Activated CD4-positive, alpha-beta T cell treated with anti-CD3 and anti-CD28 coated beads, Interleukin-2, amount 50 U/mL, for 24 hours (primary cell): ENCODE measurements at regions not wholly inside any gene's neighbourhood (a gene's known extent, or its start where the extent isn't known, plus 50 kb on each side); places are given as distances from the start of the nearest gene placed in this dataset.
"Not testable (repeated sequence)": the region's sequence is repeated elsewhere in the genome, so short reads cannot be mapped to it uniquely, and the experiment has no call there.

Experiments used
- DNase-seq, 2 donors: peaks; one replicate each; pipeline ENCODE4 v3.0.0-alpha.2; 2020; ENCODE audit warnings: low read depth in 1 of 2, low spot score in 1 of 2

DNA sequence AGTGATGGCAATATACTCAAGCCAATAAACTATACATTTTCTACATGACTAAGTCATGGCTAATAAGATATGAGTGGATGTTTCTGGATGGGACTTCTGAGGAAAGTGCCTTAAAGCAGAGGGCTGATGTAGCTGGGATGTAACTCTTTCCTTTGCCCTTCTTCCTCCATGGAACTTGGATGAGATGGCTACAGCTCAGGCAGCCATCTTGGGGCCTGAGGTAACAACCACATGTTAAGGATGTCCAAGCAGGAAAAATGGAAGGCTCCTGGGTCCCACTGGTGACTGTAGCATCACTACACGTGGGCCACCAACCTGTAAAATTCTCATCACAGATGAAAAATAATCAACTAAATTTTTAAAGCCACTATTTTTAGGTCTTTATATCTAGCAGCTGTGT is 54.4 kb upstream of the GRIP1 start:
- DNase-seq: no peak

DNA sequence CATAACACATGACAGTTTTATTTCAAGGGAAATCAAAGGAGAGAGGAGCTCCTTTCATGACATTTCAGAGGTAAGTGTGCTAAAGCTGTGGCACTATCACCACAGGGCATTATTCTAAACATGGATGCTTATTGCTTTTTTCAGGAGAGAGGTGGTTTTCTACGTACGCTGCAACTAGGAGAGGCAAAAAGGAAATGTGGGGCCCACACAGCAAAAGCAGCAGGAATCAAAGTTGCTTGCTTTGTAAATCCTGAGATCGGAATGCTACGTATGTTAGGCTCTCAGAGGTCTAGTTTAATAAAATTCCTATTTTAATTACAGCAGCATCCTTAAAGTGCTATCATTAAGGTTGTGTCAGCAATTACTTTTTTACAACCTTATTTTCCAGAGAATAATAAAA is 55.0 kb upstream of the GRIP1 start:
- no peak for DNase-seq

DNA sequence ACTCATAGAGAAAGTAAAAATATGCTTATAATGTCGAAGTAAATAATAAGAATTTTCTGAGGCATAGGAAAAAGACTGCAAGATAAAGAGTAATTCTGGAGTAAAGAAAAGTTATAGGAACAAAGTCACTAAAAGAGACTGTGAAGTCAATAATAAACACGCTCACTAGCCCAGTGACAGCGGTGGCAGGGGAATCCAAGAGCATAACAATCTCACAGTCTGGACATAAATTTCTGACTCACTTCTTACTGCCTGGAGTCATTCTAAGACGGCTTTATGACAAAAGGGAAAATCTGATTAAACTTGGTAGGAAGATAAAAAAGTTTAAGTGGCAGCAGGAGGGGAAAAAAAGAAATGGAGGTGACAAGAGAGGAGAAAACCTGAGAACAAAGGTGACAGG is 56.4 kb upstream of the GRIP1 start:
- DNase-seq: no peak

- DNase-seq: no peak
These were observed 58.1 kb upstream of the GRIP1 start for GRCh38 chr12:66736931-66737330.

GRCh38 chr12:66739266-66739665 is 60.4 kb upstream of the GRIP1 start:
- DNase-seq: no peak

GRCh38 chr12:66739940-66740651 is 61.2 kb upstream of the GRIP1 start:
- no peak for DNase-seq

DNA sequence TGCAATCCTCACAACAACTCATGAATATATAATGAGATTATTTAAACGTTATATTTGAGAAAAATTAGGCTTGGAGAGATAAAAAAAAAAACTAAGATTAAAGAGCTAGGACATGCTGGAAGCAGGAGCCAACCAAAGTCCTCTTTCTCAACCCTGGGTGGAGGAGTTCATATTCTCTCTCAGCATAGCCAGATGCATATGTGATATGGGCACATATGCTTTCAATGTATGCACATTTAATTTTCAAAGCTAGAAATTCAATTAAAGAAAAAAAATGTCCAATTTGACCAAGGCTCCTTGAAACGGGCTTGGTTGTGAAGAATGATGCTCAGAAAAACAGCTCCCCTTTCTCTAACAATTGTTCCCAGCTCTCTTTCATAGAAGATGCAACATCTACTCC is 61.9 kb upstream of the GRIP1 start:
- no peak for DNase-seq

GRCh38 chr12:66741919-66742318 is 63.0 kb upstream of the GRIP1 start:
- no peak for DNase-seq

GRCh38 chr12:66742508-66743367 is 63.9 kb upstream of the GRIP1 start:
- DNase-seq: no peak

GRCh38 chr12:66744461-66744860 is 65.6 kb upstream of the GRIP1 start:
- DNase-seq: no peak

DNA sequence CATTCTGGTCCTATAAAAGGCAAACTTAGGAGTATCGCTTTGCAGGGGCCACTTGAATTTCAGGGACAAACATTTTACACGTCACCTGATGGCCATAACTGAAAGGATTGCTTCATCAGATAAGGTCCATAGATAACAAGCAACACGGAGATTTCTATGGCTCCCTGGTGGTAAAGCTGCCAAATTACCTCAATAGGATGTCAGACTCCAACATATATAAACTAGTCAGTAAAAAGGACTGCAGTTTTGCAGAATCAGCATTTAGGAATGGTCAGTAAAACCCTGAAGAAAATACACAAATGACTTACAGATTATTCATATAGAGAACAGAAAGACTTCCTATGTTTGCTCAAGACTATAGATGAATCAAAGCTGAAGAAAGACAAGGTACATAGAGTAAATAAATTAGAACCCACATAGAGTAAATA is 66.1 kb upstream of the GRIP1 start:
- DNase-seq: no peak

- no peak for DNase-seq
These were observed 67.8 kb upstream of the GRIP1 start for GRCh38 chr12:66746489-66747201.

GRCh38 chr12:66751432-66752113 is 72.7 kb upstream of the GRIP1 start:
- DNase-seq: no peak

DNA sequence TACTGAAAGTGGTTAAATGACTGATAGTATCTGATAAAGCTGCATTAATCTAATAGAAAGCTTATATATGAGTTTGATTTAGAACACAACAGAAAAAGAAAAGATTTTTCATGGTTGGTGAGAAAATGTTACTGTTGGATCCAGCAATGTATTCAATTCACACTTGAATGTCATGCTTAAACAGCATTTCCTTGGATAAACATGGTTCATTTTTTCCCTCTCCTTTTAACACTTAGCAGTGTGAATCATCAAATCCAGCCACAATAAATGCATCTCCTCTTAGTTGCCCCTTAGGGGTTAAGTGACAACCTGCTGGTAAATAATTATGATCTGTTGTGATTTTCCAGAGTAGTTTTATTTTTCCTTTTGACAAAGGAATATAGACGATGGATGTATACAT is 74.9 kb upstream of the GRIP1 start:
- no peak for DNase-seq

- no peak for DNase-seq
These were observed 77.0 kb upstream of the GRIP1 start for GRCh38 chr12:66755727-66756395.

GRCh38 chr12:66756631-66757030 is 77.8 kb upstream of the GRIP1 start:
- DNase-seq: no peak

DNA sequence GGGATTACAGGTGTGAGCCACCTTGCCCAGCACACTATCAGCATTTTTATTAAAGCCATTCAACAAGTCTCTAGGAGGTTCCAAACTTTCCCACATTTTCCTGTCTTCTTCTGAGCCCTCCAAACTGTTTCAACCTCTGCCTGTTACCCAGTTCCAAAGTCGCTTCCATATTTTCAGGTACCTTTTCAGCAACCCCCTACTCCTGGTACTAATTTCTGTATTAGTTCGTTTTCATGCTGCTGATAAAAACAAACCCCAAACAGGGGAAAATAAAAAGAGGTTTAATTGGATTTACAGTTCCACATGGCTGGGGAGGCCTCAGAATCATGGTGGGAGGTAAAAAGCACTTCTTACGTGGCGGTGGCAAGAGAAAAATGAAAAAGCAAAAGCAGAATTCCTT is 81.2 kb upstream of the GRIP1 start:
- DNase-seq: not testable (repeated sequence)

- DNase-seq: no peak
These were observed 84.6 kb upstream of the GRIP1 start for GRCh38 chr12:66763467-66763866.

GRCh38 chr12:66765204-66765603 is 86.3 kb upstream of the GRIP1 start:
- DNase-seq: no peak

DNA sequence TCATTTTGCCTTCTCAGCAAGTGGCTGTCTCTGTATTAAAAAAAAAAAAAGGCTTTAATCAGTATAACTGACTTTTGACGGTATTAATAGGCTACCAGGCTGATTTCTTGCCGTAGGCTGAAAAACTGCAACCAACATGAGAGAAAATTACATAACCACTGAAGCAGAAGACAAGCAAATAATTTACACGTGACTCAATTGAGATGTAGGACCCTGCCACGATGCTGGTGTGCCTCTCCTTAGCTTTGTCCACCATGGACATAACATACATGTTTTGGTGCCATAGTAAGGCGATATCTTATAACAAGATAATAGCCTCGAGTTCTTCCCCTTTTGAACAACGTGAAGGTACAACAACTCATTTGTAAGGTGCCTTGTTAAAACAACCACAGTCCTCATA is 88.7 kb upstream of the GRIP1 start:
- no peak for DNase-seq

- DNase-seq: no peak
These were observed 89.4 kb upstream of the GRIP1 start for GRCh38 chr12:66768293-66768692.
